HG03066 (cell line): ENCODE measurements at regions not wholly inside any gene's neighbourhood (a gene's known extent, or its start where the extent isn't known, plus 50 kb on each side); places are given as distances from the start of the nearest gene placed in this dataset.
"Not testable (repeated sequence)": the region's sequence is repeated elsewhere in the genome, so short reads cannot be mapped to it uniquely, and the experiment has no call there.

Experiments
- ATAC-seq: cut with Tn5 transposase; IDR thresholded peaks from one replicate; pipeline ENCODE4 v1.9.1; 2021; ENCODE audit warnings: low read depth; ENCODE audit not compliant: unreplicated experiment

GRCh38 chr11:19628018-19628417, 84.6 kb upstream of the NAV2 start:
- no peak for ATAC-seq

GRCh38 chr11:19627566-19627965, 85.1 kb upstream of the NAV2 start:
- no peak for ATAC-seq

- no peak for ATAC-seq
These were observed 87.2 kb upstream of the NAV2 start for GRCh38 chr11:19625438-19625837.

GRCh38 chr11:19617696-19618523, 94.7 kb upstream of the NAV2 start:
- ATAC-seq: no peak

GRCh38 chr11:19615341-19616183, 97.1 kb upstream of the NAV2 start:
- no peak for ATAC-seq

- ATAC-seq: no peak
These were observed 98.2 kb upstream of the NAV2 start for GRCh38 chr11:19614370-19614940.

- not testable (repeated sequence) for ATAC-seq
These were observed 100.6 kb upstream of the NAV2 start for GRCh38 chr11:19612025-19612424.

GRCh38 chr11:19607656-19608360, 104.8 kb upstream of the NAV2 start:
- no peak for ATAC-seq

- ATAC-seq: no peak
These were observed 105.6 kb upstream of the NAV2 start for GRCh38 chr11:19606856-19607655.

GRCh38 chr11:19605520-19606371, 106.9 kb upstream of the NAV2 start:
- ATAC-seq: no peak

- ATAC-seq: no peak
These were observed 107.8 kb upstream of the NAV2 start for GRCh38 chr11:19604679-19605375.

GRCh38 chr11:19603771-19604170, 108.9 kb upstream of the NAV2 start:
- ATAC-seq: no peak

GRCh38 chr11:19602891-19603290, 109.7 kb upstream of the NAV2 start:
- no peak for ATAC-seq

- ATAC-seq: no peak
These were observed 110.2 kb upstream of the NAV2 start for GRCh38 chr11:19602406-19602805.

- ATAC-seq: no peak
These were observed 111.4 kb upstream of the NAV2 start for GRCh38 chr11:19601235-19601634.

- no peak for ATAC-seq
These were observed 113.0 kb upstream of the NAV2 start for GRCh38 chr11:19599681-19600080.

- ATAC-seq: no peak
These were observed 113.7 kb upstream of the NAV2 start for GRCh38 chr11:19598876-19599486.

GRCh38 chr11:19598456-19598855, 114.2 kb upstream of the NAV2 start:
- ATAC-seq: no peak
